ENCODE measurements at regions not wholly inside any gene's neighbourhood (a gene's known extent, or its start where the extent isn't known, plus 50 kb on each side); places are given as distances from the start of the nearest gene placed in this dataset.

GRCh38 chr4:186844059-186844681, 120.5 kb upstream of the FAT1 start:
- TF ChIP-seq CREB1 (IDR thresholded peaks at IDR 0.05; ENCODE audit: low read depth) (no peak), ZBTB7A (IDR thresholded peaks at IDR 0.05; ENCODE audit: low read depth) (no peak), TAF1 (IDR thresholded peaks at IDR 0.05; ENCODE audit: low read depth) (no peak), CEBPB (IDR thresholded peaks at IDR 0.05) (no peak), RAD21 (IDR thresholded peaks at IDR 0.05; ENCODE audit: low read depth) (no peak), NFIC (IDR thresholded peaks at IDR 0.05) (no peak), TEAD4 (IDR thresholded peaks at IDR 0.05) (no peak), MAX (IDR thresholded peaks at IDR 0.05) (no peak), TCF12 (IDR thresholded peaks at IDR 0.05; ENCODE audit: low read depth) (no peak), YY1 (IDR thresholded peaks at IDR 0.05; ENCODE audit: low read depth) (no peak), FOXM1 (IDR thresholded peaks at IDR 0.05; ENCODE audit: borderline replicate concordance, low read depth) (no peak), EGR1 (IDR thresholded peaks at IDR 0.05) (no peak)
- TF ChIP-seq, protein P1, sequence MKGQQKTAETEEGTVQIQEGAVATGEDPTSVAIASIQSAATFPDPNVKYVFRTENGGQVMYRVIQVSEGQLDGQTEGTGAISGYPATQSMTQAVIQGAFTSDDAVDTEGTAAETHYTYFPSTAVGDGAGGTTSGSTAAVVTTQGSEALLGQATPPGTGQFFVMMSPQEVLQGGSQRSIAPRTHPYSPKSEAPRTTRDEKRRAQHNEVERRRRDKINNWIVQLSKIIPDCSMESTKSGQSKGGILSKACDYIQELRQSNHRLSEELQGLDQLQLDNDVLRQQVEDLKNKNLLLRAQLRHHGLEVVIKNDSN (IDR thresholded peaks at IDR 0.05): no peak
- TF ChIP-seq, protein P2, sequence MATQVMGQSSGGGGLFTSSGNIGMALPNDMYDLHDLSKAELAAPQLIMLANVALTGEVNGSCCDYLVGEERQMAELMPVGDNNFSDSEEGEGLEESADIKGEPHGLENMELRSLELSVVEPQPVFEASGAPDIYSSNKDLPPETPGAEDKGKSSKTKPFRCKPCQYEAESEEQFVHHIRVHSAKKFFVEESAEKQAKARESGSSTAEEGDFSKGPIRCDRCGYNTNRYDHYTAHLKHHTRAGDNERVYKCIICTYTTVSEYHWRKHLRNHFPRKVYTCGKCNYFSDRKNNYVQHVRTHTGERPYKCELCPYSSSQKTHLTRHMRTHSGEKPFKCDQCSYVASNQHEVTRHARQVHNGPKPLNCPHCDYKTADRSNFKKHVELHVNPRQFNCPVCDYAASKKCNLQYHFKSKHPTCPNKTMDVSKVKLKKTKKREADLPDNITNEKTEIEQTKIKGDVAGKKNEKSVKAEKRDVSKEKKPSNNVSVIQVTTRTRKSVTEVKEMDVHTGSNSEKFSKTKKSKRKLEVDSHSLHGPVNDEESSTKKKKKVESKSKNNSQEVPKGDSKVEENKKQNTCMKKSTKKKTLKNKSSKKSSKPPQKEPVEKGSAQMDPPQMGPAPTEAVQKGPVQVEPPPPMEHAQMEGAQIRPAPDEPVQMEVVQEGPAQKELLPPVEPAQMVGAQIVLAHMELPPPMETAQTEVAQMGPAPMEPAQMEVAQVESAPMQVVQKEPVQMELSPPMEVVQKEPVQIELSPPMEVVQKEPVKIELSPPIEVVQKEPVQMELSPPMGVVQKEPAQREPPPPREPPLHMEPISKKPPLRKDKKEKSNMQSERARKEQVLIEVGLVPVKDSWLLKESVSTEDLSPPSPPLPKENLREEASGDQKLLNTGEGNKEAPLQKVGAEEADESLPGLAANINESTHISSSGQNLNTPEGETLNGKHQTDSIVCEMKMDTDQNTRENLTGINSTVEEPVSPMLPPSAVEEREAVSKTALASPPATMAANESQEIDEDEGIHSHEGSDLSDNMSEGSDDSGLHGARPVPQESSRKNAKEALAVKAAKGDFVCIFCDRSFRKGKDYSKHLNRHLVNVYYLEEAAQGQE (IDR thresholded peaks at IDR 0.05; ENCODE audit: low read depth): no peak

- TF ChIP-seq ZBTB7A (IDR thresholded peaks at IDR 0.05; ENCODE audit: low read depth): no peak
- no peak for TF ChIP-seq EP300 (IDR thresholded peaks at IDR 0.05; ENCODE audit: borderline replicate concordance)
- no peak for TF ChIP-seq RAD21 (IDR thresholded peaks at IDR 0.05; ENCODE audit: low read depth)
- no peak for TF ChIP-seq TEAD4 (IDR thresholded peaks at IDR 0.05)
- no peak for TF ChIP-seq NFIC (IDR thresholded peaks at IDR 0.05)
- TF ChIP-seq MAX (IDR thresholded peaks at IDR 0.05): no peak
- TF ChIP-seq EGR1 (IDR thresholded peaks at IDR 0.05): no peak
- TF ChIP-seq, protein P2 (IDR thresholded peaks at IDR 0.05; ENCODE audit: low read depth): no peak
- TF ChIP-seq YY1 (IDR thresholded peaks at IDR 0.05; ENCODE audit: low read depth): no peak
These were observed 121.6 kb upstream of the FAT1 start for GRCh38 chr4:186845137-186845842.

GRCh38 chr4:186846426-186846825, 122.8 kb upstream of the FAT1 start:
- TF ChIP-seq EP300 (IDR thresholded peaks at IDR 0.05; ENCODE audit: borderline replicate concordance) (no peak), CREB1 (IDR thresholded peaks at IDR 0.05; ENCODE audit: low read depth) (no peak), YY1 (IDR thresholded peaks at IDR 0.05; ENCODE audit: low read depth) (no peak), TAF1 (IDR thresholded peaks at IDR 0.05; ENCODE audit: low read depth) (no peak), TCF12 (IDR thresholded peaks at IDR 0.05; ENCODE audit: low read depth) (no peak), MAX (IDR thresholded peaks at IDR 0.05) (no peak), EGR1 (IDR thresholded peaks at IDR 0.05) (no peak), TEAD4 (IDR thresholded peaks at IDR 0.05) (no peak), CEBPB (IDR thresholded peaks at IDR 0.05) (no peak), RAD21 (IDR thresholded peaks at IDR 0.05; ENCODE audit: low read depth) (no peak), FOXM1 (IDR thresholded peaks at IDR 0.05; ENCODE audit: borderline replicate concordance, low read depth) (no peak), ZBTB7A (IDR thresholded peaks at IDR 0.05; ENCODE audit: low read depth) (no peak), NFIC (IDR thresholded peaks at IDR 0.05) (no peak)
- TF ChIP-seq, protein P1 (IDR thresholded peaks at IDR 0.05): no peak
- TF ChIP-seq, protein P2 (IDR thresholded peaks at IDR 0.05; ENCODE audit: low read depth): no peak

- TF ChIP-seq ZBTB7A (IDR thresholded peaks at IDR 0.05; ENCODE audit: low read depth) (no peak), NFIC (IDR thresholded peaks at IDR 0.05) (no peak), CREB1 (IDR thresholded peaks at IDR 0.05; ENCODE audit: low read depth) (no peak), RAD21 (IDR thresholded peaks at IDR 0.05; ENCODE audit: low read depth) (no peak)
- TF ChIP-seq, protein P1 (IDR thresholded peaks at IDR 0.05): no peak
These were observed 124.8 kb upstream of the FAT1 start for GRCh38 chr4:186848437-186848836.

Measured in Ishikawa (cell line).